T-cell (primary cell): ENCODE measurements at regions not wholly inside any gene's neighbourhood (a gene's known extent, or its start where the extent isn't known, plus 50 kb on each side); places are given as distances from the start of the nearest gene placed in this dataset.

ENCODE experiments used
- ATAC-seq, 4 experiments: fragments of 200-7000 bp in 3 of 4; fragments of 150-1000 bp in 1 of 4; cut with Tn5 transposase; replicated peaks in 1 of 4; 1 replicate in 3 of 4; 2 replicates in 1 of 4; pipeline ENCODE4 v1.10.0; 2021; ENCODE audit warnings: moderate library complexity in 3 of 4, mild to moderate bottlenecking in 2 of 4, moderate number of reproducible peaks in 1 of 4
- CTCF ChIA-PET, 2 donors: fragments of 300-600 bp; sonication (Branson Sonifier 250); formaldehyde crosslinking; loops; one replicate each; lab custom pipeline; 2022; ENCODE audit warnings: antibody characterized with exemption in 2 of 2; lab: Charles Lee
- POLR2A ChIA-PET, 2 donors: fragments of 300-600 bp; sonication (Branson Sonifier 250); formaldehyde crosslinking; loops; one replicate each; lab custom pipeline; 2022; ENCODE audit warnings: antibody characterized with exemption in 2 of 2; lab: Charles Lee
- DNase-seq, 35 experiments: peaks; one replicate each; pipeline versions ENCODE4 v3.0.0 to v3.0.0-alpha.2; 2013 to 2023
- H3K27ac ChIP-seq: one replicate; pipeline ENCODE4 v1.5.1; 2013; ENCODE audit warnings: low read length
- H3K27me3 ChIP-seq, 2 experiments: replicated peaks in 1 of 2; 1 replicate in 1 of 2; 2 replicates in 1 of 2; pipeline versions ENCODE4 v1.6.1 to v1.7.0; 2013; ENCODE audit warnings: low read length in 1 of 2, mixed read lengths in 1 of 2; ENCODE audit not compliant: control insufficient read depth in 2 of 2, insufficient read depth in 2 of 2; ENCODE audit errors: extremely low read depth in 1 of 2
- H3K36me3 ChIP-seq, 2 donors: 1 replicate in 1 of 2; 2 replicates in 1 of 2; pipeline versions ENCODE4 v1.6.1 to v1.7.0; 2013; ENCODE audit warnings: low read length in 1 of 2; ENCODE audit not compliant: control insufficient read depth in 2 of 2, insufficient read depth in 1 of 2; ENCODE audit errors: extremely low read depth in 1 of 2
- H3K4me1 ChIP-seq, 2 experiments: 1 replicate in 1 of 2; 2 replicates in 1 of 2; pipeline versions ENCODE4 v1.6.1 to v1.7.0; 2013; ENCODE audit warnings: low read length in 2 of 2, mixed read lengths in 1 of 2; ENCODE audit not compliant: insufficient read depth in 2 of 2, control insufficient read depth in 1 of 2; ENCODE audit errors: extremely low read depth in 1 of 2
- H3K4me3 ChIP-seq, 2 donors: 1 replicate in 1 of 2; 2 replicates in 1 of 2; pipeline versions ENCODE4 v1.5.1 to v1.7.0; 2013; ENCODE audit warnings: mild to moderate bottlenecking in 2 of 2, low read length in 1 of 2, moderate library complexity in 1 of 2; ENCODE audit not compliant: control insufficient read depth in 1 of 2; ENCODE audit errors: extremely low read depth in 1 of 2
- H3K9me3 ChIP-seq: 2 replicates; pipeline ENCODE4 v1.7.0; 2013
- H3K27ac Mint-ChIP-seq, 2 donors: one replicate each; pipeline ENCODE4 v1.8.0; 2020 to 2021; ENCODE audit warnings: mild to moderate bottlenecking in 2 of 2, mixed read lengths in 2 of 2
- H3K27me3 Mint-ChIP-seq, 2 donors: one replicate each; pipeline ENCODE4 v1.8.0; 2021 to 2022; ENCODE audit warnings: mixed read lengths in 2 of 2
- H3K36me3 Mint-ChIP-seq: one replicate; pipeline ENCODE4 v1.8.0; 2021; ENCODE audit warnings: mixed read lengths
- H3K4me1 Mint-ChIP-seq, 3 donors: one replicate each; pipeline ENCODE4 v1.8.0; 2020 to 2022; ENCODE audit warnings: mixed read lengths in 3 of 3, mild to moderate bottlenecking in 1 of 3
- H3K4me3 Mint-ChIP-seq, 3 donors: one replicate each; pipeline ENCODE4 v1.8.0; 2020 to 2022; ENCODE audit warnings: mild to moderate bottlenecking in 3 of 3, mixed read lengths in 3 of 3, moderate library complexity in 3 of 3
- H3K9me3 Mint-ChIP-seq, 3 donors: one replicate each; pipeline ENCODE4 v1.8.0; 2020 to 2022; ENCODE audit warnings: mixed read lengths in 3 of 3
- WGBS: methylation state at CpG from one replicate; pipeline ENCODE4 v1.1.5; 2013; ENCODE audit warnings: missing lambda C conversion rate; ENCODE audit not compliant: insufficient coverage; 5-methylcytosine and 5-hydroxymethylcytosine counted together

DNA sequence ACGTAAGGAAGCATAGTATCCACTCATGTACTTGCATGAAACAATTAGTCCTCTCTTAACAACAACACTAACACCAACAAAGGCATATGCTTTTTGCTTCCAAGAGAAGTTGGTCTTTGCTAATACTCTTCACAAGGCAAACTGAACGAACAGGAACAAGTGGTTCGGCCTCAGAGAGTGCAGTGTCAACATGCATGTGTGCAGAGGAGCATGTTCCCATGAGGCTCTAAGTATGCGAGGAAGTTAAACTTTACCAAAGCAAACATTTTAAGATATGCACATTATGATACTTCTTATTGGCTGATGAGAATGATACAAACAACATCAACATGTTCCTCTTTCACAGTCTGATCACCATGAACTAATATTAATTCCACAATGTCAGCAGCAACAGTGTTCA is 285.3 kb upstream of the IRX5 start:
- ChIA-PET POLR2A (no interaction called here), CTCF (no interaction called here)
- H3K27ac ChIP-seq: no peak overlapping the region
- no peak overlapping the region for H3K27ac Mint-ChIP-seq
- no peaks in the 10 kb centered on the region for H3K4me1 Mint-ChIP-seq
- H3K27me3 ChIP-seq: peaks cover 3 to 6% of the 10 kb centered on the region in 2 experiments
- H3K4me3 ChIP-seq: no peak overlapping the region
- no peak for DNase-seq
- H3K36me3 ChIP-seq: no peaks in the 10 kb centered on the region
- H3K9me3 ChIP-seq: no peaks in the 10 kb centered on the region
- no peak overlapping the region for H3K4me3 Mint-ChIP-seq
- peaks cover 0 to 4% (median 0%) of the 10 kb centered on the region in 3 donors for H3K9me3 Mint-ChIP-seq
- H3K4me1 ChIP-seq: no peaks in the 10 kb centered on the region
- H3K36me3 Mint-ChIP-seq: no peaks in the 10 kb centered on the region
- WGBS: 77% methylated on average over 2 of the region's 4 CpGs
- H3K27me3 Mint-ChIP-seq: peaks cover 7 to 21% of the 10 kb centered on the region in 2 donors
- no peak for ATAC-seq

DNA sequence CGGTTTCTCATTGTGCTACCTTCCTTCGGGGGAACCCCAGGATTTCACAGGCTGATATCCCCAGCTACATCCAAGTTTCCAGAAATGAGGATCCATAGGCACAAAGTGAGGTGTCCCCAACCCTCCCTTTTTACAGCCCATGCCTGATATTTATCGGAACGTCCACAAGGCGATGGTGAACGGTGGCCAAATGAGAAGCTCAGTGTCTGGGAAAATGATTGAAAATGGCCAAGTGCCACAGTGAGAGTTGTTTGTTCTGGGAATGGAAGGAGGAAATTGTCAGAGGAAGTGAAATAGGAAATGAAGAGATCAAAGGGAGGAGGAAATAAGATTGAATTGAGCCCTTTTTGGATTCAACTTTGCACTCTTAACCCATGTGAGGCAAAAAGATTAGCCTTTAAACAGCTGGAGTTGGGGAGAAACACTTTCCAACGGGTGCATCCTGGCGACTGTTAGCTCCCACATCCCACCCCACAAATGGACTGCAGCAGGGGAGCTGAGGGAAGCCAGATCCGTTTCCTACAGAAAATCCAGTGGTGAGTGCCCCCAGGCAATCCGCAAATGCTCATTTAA is 294.4 kb upstream of the IRX5 start:
- peaks cover 0 to 12% (median 3%) of the 10 kb centered on the region in 3 donors for H3K9me3 Mint-ChIP-seq
- no peak for DNase-seq
- Histone ChIP-seq H3K27me3 (peaks cover 1 to 3% of the 10 kb centered on the region in 2 experiments), H3K4me1 (no peaks in the 10 kb centered on the region), H3K36me3 (no peaks in the 10 kb centered on the region), H3K9me3 (no peaks in the 10 kb centered on the region), H3K27ac (no peak overlapping the region), H3K4me3 (no peak overlapping the region)
- H3K4me1 Mint-ChIP-seq: no peaks in the 10 kb centered on the region
- POLR2A ChIA-PET: no interaction called here
- CTCF ChIA-PET: interaction anchor here in 1 of 2 donors (0.7 kb wide), 1 partner anchor 319 kb away, joined by 3 read pairs; no protein-coding TSS in a partner anchor
- peak overlapping the region in 1 of 2 donors; percentile 16 for H3K27ac Mint-ChIP-seq
- H3K4me3 Mint-ChIP-seq: no peak overlapping the region
- WGBS: 82% methylated on average over 4 of the region's 10 CpGs
- no peak for ATAC-seq
- no peaks in the 10 kb centered on the region for H3K36me3 Mint-ChIP-seq
- peaks cover 1 to 7% of the 10 kb centered on the region in 2 donors for H3K27me3 Mint-ChIP-seq

DNA sequence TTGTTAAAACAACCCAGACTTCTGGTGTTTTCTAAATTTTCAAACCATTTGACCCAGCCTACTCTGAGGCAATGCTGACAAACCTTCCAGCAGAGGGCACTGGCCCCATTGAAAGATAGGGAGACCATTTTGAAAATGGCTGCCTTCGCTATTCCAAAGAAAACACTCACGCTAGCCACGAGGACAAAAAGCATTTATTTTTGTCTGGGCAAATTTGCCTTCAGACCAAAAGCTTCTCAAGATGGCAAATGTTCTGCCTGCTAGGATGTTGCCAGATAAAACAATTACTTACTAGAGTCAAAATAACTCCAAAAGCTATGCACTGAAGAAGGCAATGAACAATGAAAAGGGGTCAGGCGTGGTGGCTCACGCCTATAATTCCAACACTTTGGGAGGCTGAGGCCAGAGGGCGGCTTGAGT is 296.7 kb upstream of the IRX5 start:
- WGBS: 67% methylated on average over 6 of the region's 6 CpGs
- Mint-ChIP-seq H3K27ac (no peak overlapping the region), H3K4me3 (no peak overlapping the region), H3K9me3 (peaks cover 3 to 16% (median 3%) of the 10 kb centered on the region in 3 donors), H3K36me3 (no peaks in the 10 kb centered on the region), H3K4me1 (no peaks in the 10 kb centered on the region), H3K27me3 (peaks cover 1 to 7% of the 10 kb centered on the region in 2 donors)
- no peak for ATAC-seq
- H3K36me3 ChIP-seq: no peaks in the 10 kb centered on the region
- no peak for DNase-seq
- peaks cover 2 to 3% of the 10 kb centered on the region in 2 experiments for H3K27me3 ChIP-seq
- H3K27ac ChIP-seq: no peak overlapping the region
- no peaks in the 10 kb centered on the region for H3K9me3 ChIP-seq
- H3K4me1 ChIP-seq: no peaks in the 10 kb centered on the region
- H3K4me3 ChIP-seq: no peak overlapping the region
- ChIA-PET CTCF (no interaction called here), POLR2A (no interaction called here)

DNA sequence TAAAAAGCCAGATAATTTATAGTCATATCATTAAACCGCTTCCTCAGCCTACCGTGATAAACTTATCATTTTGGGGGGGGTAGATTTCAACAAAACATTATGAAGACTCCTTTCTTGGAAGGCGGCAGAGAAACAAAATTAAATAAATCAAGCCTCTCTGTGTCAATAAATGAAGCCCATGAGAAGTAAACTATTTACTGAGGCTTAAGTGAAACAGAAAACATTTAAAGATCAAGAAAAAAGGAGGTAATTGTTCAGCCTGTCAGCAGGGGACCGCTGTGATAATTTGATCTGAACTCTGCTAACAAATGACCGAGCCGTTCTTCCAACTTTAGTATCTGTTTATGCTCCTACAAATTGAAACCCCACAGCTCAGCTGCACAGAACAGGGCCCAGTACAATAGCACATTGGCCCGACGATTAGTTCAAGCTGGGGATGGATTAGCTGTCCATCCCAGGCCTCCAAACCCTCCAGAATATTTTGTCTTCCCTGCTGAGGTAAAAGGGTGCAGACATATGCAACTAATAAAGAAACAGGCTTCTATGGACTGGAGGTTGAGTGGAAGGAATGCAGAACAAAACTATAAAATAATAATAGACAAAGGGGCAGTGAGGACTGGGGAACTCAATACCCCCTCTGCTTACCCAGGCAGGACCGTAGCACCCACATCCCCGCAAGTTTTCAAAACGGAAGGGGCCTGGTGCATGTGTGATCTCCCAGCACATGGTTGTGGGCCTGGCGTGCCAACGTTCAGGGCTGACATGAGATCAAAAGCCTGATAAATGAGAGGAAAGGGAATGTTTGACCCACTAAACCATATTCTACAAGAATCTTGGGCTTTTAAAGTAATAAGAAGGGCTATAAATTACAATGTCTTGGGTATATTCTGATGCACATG is 298.1 kb upstream of the IRX5 start:
- Mint-ChIP-seq H3K27ac (no peak overlapping the region), H3K4me3 (no peak overlapping the region), H3K9me3 (peaks cover 3 to 20% (median 3%) of the 10 kb centered on the region in 3 donors), H3K36me3 (no peaks in the 10 kb centered on the region), H3K27me3 (peaks cover 1 to 10% of the 10 kb centered on the region in 2 donors), H3K4me1 (no peaks in the 10 kb centered on the region)
- peaks cover 0 to 5% of the 10 kb centered on the region in 2 experiments for H3K27me3 ChIP-seq
- H3K9me3 ChIP-seq: no peaks in the 10 kb centered on the region
- no CpG with 5 or more reads among the region's 13 CpGs for WGBS
- ChIA-PET POLR2A (no interaction called here), CTCF (no interaction called here)
- no peak overlapping the region for H3K4me3 ChIP-seq
- no peaks in the 10 kb centered on the region for H3K36me3 ChIP-seq
- no peak overlapping the region for H3K27ac ChIP-seq
- DNase-seq: no peak
- ATAC-seq: no peak
- H3K4me1 ChIP-seq: no peaks in the 10 kb centered on the region

DNA sequence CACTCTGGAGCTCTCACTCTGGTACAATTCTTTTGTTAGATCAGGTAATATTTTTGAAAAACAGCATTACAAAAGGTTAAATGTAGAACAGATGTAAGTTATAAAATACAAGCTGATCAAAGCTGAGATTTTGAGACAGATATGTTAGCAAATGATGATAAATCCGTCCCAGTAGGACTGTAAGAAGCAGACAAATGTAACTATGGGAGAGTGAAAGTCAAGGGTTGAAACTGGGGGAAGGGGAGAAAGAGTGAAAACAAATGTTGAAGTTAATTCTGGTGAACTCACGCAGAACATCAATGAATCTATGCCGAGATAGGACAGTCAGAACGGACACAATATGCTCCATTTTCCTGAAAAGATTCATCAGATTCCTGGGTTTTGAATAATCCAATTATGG is 298.9 kb upstream of the IRX5 start:
- no peak overlapping the region for H3K27ac ChIP-seq
- peaks cover 0 to 17% (median 3%) of the 10 kb centered on the region in 3 donors for H3K9me3 Mint-ChIP-seq
- H3K4me3 ChIP-seq: no peak overlapping the region
- ATAC-seq (no peak), DNase-seq (no peak)
- POLR2A ChIA-PET: interaction anchor here in 1 of 2 donors (0.6 kb wide), 1 partner anchor 545 kb away, joined by 4 read pairs; no protein-coding TSS in a partner anchor
- H3K36me3 ChIP-seq: no peaks in the 10 kb centered on the region
- H3K27ac Mint-ChIP-seq: no peak overlapping the region
- no peak overlapping the region for H3K4me3 Mint-ChIP-seq
- peaks cover 0 to 5% of the 10 kb centered on the region in 2 experiments for H3K27me3 ChIP-seq
- no peaks in the 10 kb centered on the region for H3K36me3 Mint-ChIP-seq
- CTCF ChIA-PET: interaction anchor here in 1 of 2 donors (0.6 kb wide), 1 partner anchor 17 kb away, joined by 4 read pairs; no protein-coding TSS in a partner anchor
- H3K4me1 Mint-ChIP-seq: no peaks in the 10 kb centered on the region
- 68% methylated on average over 2 of the region's 4 CpGs for WGBS
- no peaks in the 10 kb centered on the region for H3K9me3 ChIP-seq
- H3K4me1 ChIP-seq: no peaks in the 10 kb centered on the region
- peaks cover 1 to 6% of the 10 kb centered on the region in 2 donors for H3K27me3 Mint-ChIP-seq

DNA sequence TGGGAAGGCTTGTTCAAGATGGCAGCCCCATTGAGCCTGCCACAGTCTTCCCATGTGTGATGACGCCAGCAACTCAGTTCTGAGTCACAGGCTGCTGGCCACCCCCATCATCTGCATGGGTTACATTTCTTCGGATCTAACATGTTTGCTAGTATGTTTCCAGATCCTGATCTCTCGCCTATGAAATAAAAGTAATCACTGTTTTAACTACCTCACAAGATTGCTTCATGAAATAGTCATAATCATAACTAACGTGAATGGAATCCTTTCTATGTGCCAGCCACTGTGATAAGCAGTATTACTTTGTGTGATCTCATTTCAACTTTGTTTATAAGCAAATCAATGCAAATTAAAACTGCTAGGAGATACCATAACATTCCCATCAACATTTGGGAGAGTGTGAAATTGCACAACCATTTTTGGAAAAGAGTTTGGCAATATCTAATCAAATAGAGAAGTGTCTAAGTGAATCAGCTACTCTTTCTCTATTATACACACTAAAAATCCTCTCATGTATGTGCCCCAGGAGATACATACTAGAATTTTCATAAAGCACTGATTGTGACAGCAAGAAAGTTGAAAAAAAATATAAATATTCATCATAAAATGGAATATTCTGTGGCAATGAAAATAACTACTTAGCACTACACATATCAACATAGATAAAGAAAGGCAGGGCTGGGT is 300.2 kb upstream of the IRX5 start:
- H3K9me3 Mint-ChIP-seq: peaks cover 0 to 12% (median 3%) of the 10 kb centered on the region in 3 donors
- no peaks in the 10 kb centered on the region for H3K36me3 Mint-ChIP-seq
- DNase-seq (no peak), ATAC-seq (no peak)
- Histone ChIP-seq H3K9me3 (no peaks in the 10 kb centered on the region), H3K27ac (no peak overlapping the region), H3K36me3 (no peaks in the 10 kb centered on the region), H3K27me3 (peaks cover 0 to 5% of the 10 kb centered on the region in 2 experiments), H3K4me1 (no peaks in the 10 kb centered on the region), H3K4me3 (no peak overlapping the region)
- no peaks in the 10 kb centered on the region for H3K4me1 Mint-ChIP-seq
- POLR2A ChIA-PET: no interaction called here
- WGBS: 100% methylated on average over 1 of the region's 4 CpGs
- peaks cover 0 to 3% of the 10 kb centered on the region in 2 donors for H3K27me3 Mint-ChIP-seq
- H3K27ac Mint-ChIP-seq: peak overlapping the region in 1 of 2 donors; percentile 41
- CTCF ChIA-PET: no interaction called here
- no peak overlapping the region for H3K4me3 Mint-ChIP-seq
